ENCODE measurements at regions not wholly inside any gene's neighbourhood (a gene's known extent, or its start where the extent isn't known, plus 50 kb on each side); places are given as distances from the start of the nearest gene placed in this dataset.

DNA sequence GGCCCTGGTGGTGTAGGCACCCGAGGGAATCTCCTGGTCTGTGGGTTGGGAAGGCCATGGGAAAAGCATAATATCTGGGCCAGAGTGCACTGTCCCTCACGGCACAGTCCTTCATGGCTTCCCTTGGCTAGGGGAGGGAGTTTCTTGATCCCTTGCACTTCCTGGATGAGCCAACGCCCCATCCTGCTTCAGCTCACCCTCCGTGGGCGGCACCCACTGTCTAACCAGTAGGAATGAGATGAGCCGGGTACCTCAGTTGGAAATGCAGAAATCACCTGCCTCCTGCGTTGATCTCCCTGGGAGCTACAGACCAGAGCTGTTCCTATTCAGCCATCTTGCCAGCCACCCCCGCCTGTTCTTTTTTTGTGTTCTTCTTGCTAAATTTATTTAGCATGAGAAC is 134.4 kb downstream of the LEPR start:
- TF ChIP-seq POLR2A (IDR thresholded peaks at IDR 0.05): no peak
- TF ChIP-seq, protein P1, sequence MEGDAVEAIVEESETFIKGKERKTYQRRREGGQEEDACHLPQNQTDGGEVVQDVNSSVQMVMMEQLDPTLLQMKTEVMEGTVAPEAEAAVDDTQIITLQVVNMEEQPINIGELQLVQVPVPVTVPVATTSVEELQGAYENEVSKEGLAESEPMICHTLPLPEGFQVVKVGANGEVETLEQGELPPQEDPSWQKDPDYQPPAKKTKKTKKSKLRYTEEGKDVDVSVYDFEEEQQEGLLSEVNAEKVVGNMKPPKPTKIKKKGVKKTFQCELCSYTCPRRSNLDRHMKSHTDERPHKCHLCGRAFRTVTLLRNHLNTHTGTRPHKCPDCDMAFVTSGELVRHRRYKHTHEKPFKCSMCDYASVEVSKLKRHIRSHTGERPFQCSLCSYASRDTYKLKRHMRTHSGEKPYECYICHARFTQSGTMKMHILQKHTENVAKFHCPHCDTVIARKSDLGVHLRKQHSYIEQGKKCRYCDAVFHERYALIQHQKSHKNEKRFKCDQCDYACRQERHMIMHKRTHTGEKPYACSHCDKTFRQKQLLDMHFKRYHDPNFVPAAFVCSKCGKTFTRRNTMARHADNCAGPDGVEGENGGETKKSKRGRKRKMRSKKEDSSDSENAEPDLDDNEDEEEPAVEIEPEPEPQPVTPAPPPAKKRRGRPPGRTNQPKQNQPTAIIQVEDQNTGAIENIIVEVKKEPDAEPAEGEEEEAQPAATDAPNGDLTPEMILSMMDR (IDR thresholded peaks at IDR 0.05): no peak

Data from heart left ventricle (tissue), 13 donors.